Stimulated activated naive CD8-positive, alpha-beta T cell treated with anti-CD3 and anti-CD28 coated beads, Interleukin-15, amount 100 ng/mL, for 72 hours (primary cell): ENCODE measurements at regions not wholly inside any gene's neighbourhood (a gene's known extent, or its start where the extent isn't known, plus 50 kb on each side); places are given as distances from the start of the nearest gene placed in this dataset.
"Not testable (repeated sequence)": the region's sequence is repeated elsewhere in the genome, so short reads cannot be mapped to it uniquely, and the experiment has no call there.

Experiments used
- ATAC-seq: fragments of 150-1000 bp; cut with Tn5 transposase; 2 replicates; pipeline ENCODE4 v1.10.0; 2021; ENCODE audit warnings: mild to moderate bottlenecking, moderate library complexity
- DNase-seq, 2 donors: peaks; one replicate each; pipeline ENCODE4 v3.0.0; 2021 to 2022
- H3K27ac Mint-ChIP-seq, 2 donors: one replicate each; pipeline ENCODE4 v1.8.0; 2022; ENCODE audit warnings: mild to moderate bottlenecking in 2 of 2, mixed read lengths in 2 of 2, moderate library complexity in 2 of 2
- H3K27me3 Mint-ChIP-seq: one replicate; pipeline ENCODE4 v1.8.0; 2022; ENCODE audit warnings: mixed read lengths
- H3K4me1 Mint-ChIP-seq: one replicate; pipeline ENCODE4 v1.8.0; 2022; ENCODE audit warnings: mild to moderate bottlenecking, mixed read lengths
- H3K4me3 Mint-ChIP-seq, 2 donors: one replicate each; pipeline ENCODE4 v1.8.0; 2022; ENCODE audit warnings: mild to moderate bottlenecking in 2 of 2, mixed read lengths in 2 of 2, moderate library complexity in 1 of 2
- H3K9me3 Mint-ChIP-seq, 2 donors: one replicate each; pipeline ENCODE4 v1.8.0; 2022; ENCODE audit warnings: mixed read lengths in 2 of 2

DNA sequence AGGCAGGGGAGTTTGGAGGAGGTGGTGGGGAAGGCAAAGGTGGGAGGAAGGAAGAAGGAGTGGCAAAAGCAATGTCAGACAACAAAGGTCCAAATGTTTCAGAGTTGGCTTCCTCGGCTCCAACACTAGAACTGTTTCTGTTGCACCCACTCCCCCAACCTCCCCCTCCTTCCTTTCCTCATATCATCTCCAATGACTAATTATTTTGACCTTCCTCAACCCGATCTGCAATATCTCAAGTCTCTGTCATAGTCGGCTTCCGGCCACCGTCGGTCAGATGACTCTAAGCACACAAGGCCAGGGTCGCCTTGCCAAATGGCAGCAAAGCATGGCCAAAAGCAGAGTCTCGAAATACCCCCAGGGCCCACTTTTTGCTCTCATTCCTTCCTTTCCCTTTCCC, 637.0 kb upstream of the TBX3 start:
- no peak overlapping the region for H3K4me3 Mint-ChIP-seq
- H3K9me3 Mint-ChIP-seq = peaks cover 14 to 15% of the 10 kb centered on the region in 2 donors
- no peaks in the 10 kb centered on the region for H3K4me1 Mint-ChIP-seq
- no peak overlapping the region for H3K27ac Mint-ChIP-seq
- ATAC-seq (no peak), DNase-seq (no peak)
- H3K27me3 Mint-ChIP-seq = peaks cover 13% of the 10 kb centered on the region

DNA sequence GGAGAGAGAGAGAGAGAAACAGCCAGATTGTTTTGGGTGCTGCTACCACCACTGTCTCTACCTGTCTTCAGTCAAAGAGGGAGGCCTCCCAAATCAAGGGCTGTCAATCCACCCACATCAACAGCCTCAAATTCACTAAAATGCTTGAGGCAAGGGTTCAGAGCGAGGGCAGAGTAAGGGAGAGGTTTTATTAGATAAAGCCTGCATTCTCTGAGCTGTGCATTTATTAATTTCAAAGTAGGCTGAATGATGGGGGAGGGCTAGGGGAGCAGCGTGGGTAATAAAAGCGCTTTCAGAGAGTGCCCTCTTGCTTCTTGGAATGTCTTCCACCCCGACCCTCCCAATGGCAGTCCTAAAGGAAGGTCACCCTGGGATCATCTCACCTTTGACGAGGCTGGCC, 636.5 kb upstream of the TBX3 start:
- ATAC-seq = no peak
- no peak for DNase-seq
- H3K27me3 Mint-ChIP-seq = peaks cover 13% of the 10 kb centered on the region
- H3K27ac Mint-ChIP-seq = no peak overlapping the region
- H3K4me3 Mint-ChIP-seq = no peak overlapping the region
- no peaks in the 10 kb centered on the region for H3K4me1 Mint-ChIP-seq
- peaks cover 14 to 16% of the 10 kb centered on the region in 2 donors for H3K9me3 Mint-ChIP-seq

DNA sequence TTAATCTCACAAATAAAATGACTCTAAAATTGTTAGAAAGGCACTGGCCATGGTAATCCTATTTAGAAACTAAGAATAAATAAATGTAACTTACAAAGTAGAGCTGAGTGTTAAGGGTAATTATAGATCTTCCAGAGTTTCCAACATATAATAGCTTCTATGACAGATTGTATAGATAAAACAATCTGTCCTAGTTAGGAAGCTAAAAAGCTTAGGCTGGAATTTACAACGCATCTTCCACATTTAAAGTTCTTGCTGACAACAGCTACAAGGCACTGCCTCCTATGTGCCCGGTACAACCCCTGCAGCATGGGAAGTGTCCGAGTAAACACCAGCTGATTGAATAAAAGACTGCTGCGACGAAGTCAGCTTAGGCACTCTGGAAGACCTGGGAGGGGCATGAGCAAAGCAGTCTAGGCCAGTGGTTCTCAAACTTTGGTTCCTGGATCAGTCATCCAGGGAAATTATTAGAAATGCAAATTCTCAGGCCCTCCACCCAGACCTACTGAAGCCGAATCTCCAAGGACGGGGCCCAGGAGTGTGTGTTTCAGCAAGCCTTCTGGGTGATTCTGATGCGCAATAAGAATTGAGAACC, 635.6 kb upstream of the TBX3 start:
- peaks cover 14 to 16% of the 10 kb centered on the region in 2 donors for H3K9me3 Mint-ChIP-seq
- H3K4me3 Mint-ChIP-seq = no peak overlapping the region
- ATAC-seq (no peak), DNase-seq (no peak)
- H3K4me1 Mint-ChIP-seq = no peaks in the 10 kb centered on the region
- peaks cover 13% of the 10 kb centered on the region for H3K27me3 Mint-ChIP-seq
- H3K27ac Mint-ChIP-seq = no peak overlapping the region

DNA sequence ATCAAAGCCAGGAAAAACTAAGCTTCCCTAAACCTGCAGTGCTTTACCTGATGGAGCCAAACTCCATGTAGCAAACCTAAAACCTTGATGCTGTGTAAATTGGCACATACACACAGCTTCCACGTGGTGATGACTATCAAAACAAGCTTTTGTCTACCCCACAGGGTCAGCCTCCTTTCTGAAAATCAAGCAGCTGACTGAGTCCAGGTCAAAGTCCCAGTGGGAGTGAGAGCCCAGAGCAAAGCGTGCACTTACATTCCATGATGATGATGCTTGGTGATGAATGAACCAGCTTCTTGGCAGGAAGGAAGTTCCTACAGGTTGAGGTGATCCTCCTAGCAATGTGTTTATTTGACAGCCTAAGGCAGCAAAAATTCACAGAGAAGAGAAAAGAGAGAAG, 630.0 kb upstream of the TBX3 start:
- peaks cover 8% of the 10 kb centered on the region for H3K27me3 Mint-ChIP-seq
- no peak overlapping the region for H3K27ac Mint-ChIP-seq
- no peak for DNase-seq
- no peaks in the 10 kb centered on the region for H3K4me1 Mint-ChIP-seq
- no peak for ATAC-seq
- peaks cover 0 to 15% of the 10 kb centered on the region in 2 donors for H3K9me3 Mint-ChIP-seq
- H3K4me3 Mint-ChIP-seq = no peak overlapping the region

DNA sequence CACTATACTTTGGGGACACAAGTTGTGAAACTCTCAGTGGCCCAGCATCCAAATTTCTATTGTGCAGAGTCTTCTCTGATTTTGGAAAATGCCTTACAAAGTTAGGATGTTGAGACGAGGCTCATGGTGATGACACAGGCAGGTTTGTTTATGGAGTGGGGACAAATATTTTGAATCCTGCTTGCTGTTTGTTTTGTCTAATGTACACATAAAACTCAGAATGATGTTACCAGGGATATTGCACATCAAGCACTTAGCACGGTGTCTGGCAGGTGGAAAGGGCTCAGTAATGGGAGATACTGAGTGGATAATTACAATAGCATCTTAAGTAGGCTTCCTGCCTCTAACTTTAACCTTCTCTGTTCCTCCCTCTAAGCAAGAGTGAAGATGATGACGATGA, 628.9 kb upstream of the TBX3 start:
- no peak for ATAC-seq

DNA sequence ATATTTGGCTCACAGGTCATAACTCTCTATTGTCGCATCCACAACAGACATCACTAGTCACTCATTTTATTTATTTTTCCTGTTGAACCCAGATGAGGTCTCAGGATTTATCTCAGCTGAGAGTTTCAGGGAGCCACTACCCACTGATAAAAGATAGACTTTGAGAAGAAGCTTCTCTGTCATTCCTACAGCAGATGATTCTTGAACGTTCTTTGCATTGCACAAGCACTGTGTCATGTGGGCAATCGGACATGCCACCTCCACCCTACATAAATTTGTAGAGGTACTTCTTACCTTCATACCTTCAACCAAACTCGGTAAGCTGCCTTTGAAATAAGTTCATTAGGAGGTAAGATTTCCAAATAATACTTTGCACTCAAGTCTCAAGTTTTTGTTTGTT, 627.9 kb upstream of the TBX3 start:
- ATAC-seq (no peak), DNase-seq (no peak)
- H3K9me3 Mint-ChIP-seq = peaks cover 0 to 19% of the 10 kb centered on the region in 2 donors

More for the DNA sequence above, 628.9 kb upstream of the TBX3 start:
- Mint-ChIP-seq H3K9me3 (peaks cover 0 to 15% of the 10 kb centered on the region in 2 donors), H3K27me3 (peaks cover 8% of the 10 kb centered on the region), H3K27ac (no peak overlapping the region), H3K4me1 (no peaks in the 10 kb centered on the region), H3K4me3 (no peak overlapping the region)
- DNase-seq = no peak

DNA sequence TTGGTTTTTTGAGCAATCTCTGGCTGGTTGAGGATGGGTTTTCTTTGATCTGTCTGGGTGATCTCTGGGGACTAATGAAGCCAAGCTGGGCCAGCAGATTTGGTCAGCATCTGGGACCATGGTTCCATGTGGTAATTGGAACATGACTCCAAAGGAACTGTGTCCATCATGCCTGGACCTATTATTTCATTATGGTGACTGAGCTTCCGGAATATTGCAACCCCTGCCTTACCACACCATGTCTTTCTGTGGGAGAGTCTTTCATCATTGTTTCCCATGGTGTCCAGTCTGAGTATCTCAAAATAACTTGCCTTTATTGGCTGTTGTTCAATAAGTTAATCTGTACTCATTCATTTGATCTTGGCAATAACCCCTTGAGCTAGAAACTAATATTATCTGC, 624.9 kb upstream of the TBX3 start:
- Mint-ChIP-seq H3K4me3 (no peak overlapping the region), H3K9me3 (peaks cover 1 to 9% of the 10 kb centered on the region in 2 donors), H3K4me1 (no peaks in the 10 kb centered on the region), H3K27ac (no peak overlapping the region), H3K27me3 (peaks cover 8% of the 10 kb centered on the region)
- ATAC-seq = no peak
- DNase-seq = no peak

More for the DNA sequence above, 627.9 kb upstream of the TBX3 start:
- Mint-ChIP-seq H3K27ac (no peak overlapping the region), H3K4me3 (no peak overlapping the region), H3K27me3 (peaks cover 8% of the 10 kb centered on the region), H3K4me1 (no peaks in the 10 kb centered on the region)

DNA sequence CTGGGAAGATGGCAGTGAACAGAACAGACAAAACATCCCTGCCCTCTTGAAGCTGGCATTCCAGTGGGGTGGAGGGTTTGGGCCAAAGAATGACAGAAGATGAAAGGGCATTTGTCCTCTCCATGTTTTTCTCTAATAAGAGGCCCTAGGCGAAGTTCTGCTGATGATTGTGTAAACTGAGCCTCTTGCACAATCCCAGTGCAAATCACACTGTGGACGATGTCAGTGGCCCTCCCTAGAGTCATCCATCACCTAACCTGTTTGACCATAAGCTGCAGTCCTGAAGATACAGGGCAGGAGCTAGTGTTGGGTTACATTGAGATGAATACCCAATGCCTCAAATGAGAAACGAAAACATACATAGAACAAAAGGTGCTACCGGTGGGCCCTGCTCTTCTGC, 622.4 kb upstream of the TBX3 start:
- Mint-ChIP-seq H3K27ac (no peak overlapping the region), H3K27me3 (peaks cover 8% of the 10 kb centered on the region), H3K9me3 (peaks cover 9 to 12% of the 10 kb centered on the region in 2 donors), H3K4me3 (no peak overlapping the region), H3K4me1 (no peaks in the 10 kb centered on the region)
- DNase-seq = no peak
- ATAC-seq = no peak

DNA sequence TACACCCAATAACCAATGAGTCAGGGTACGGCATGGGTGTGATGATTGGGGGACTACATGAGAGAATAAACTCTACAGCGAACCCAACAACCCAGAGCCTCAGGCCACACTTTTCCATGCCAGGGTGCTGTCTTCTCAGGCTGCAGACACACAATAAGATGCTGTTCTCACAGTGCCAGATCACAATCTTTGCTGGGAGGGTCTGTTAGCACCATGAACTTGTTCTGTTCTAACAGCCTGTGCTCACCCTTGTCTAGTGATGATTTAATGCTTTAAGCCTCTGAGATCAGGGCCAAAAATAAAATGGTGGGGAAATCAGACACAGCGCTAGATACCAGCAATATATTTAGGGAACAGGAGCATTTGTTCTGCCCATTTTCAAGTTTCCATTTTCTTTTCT, 621.9 kb upstream of the TBX3 start:
- ATAC-seq (no peak), DNase-seq (no peak)
- no peaks in the 10 kb centered on the region for H3K4me1 Mint-ChIP-seq
- peaks cover 3% of the 10 kb centered on the region for H3K27me3 Mint-ChIP-seq
- H3K9me3 Mint-ChIP-seq = peaks cover 6 to 13% of the 10 kb centered on the region in 2 donors
- H3K27ac Mint-ChIP-seq = no peak overlapping the region
- no peak overlapping the region for H3K4me3 Mint-ChIP-seq

DNA sequence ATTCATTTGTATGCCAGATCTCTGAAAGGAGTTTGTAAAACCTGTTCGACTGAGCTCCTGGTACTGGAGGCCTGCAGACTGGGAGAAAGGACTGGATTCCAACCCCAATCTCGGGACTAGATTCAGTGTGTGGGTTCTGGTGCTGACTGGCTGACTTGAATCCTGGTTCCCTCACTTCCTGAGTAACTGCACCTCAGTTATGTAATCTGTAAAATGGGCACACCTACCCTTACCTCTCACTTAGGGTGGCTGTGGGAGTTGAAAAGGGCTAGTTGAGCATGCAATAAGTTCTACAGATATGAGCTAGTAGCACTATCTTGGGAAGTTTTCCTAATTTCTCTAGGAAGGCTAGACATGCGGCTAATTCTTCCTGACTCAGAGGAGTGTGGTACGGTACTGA, 621.3 kb upstream of the TBX3 start:
- Mint-ChIP-seq H3K9me3 (peaks cover 4 to 13% of the 10 kb centered on the region in 2 donors), H3K4me3 (no peak overlapping the region)

DNA sequence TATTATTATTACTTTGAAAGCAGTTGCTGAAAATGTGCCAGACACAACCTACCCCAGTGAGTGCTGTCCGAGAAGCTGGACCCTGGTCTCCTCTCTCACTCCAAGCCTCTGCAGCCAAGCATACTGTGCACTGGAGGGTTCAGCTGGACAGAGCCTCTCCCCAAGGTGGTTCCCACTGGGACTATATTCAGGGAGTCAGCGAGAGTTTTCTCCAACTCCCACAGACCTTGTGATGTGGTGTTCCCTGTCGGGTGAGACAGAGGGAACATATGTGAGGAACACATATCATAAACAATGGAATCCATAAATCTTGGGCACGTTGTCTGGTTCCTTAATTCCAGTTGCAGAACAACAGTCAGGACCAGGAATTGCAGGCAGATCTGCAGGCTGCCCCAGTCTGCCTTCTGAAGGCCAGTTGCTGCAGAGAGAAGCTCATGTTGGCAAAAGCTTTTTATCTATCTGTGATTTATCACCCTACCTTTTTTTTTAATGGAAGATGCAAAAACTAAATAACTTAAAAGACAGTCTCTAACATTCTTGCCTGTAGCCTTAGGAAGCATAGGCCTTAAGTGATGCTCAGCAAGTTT, 619.8 kb upstream of the TBX3 start:
- Mint-ChIP-seq H3K27ac (no peak overlapping the region), H3K27me3 (no peaks in the 10 kb centered on the region), H3K4me3 (no peak overlapping the region), H3K4me1 (no peaks in the 10 kb centered on the region), H3K9me3 (peaks cover 4 to 13% of the 10 kb centered on the region in 2 donors)
- no peak for ATAC-seq
- DNase-seq = no peak

More for the DNA sequence above, 621.3 kb upstream of the TBX3 start:
- H3K4me1 Mint-ChIP-seq = no peaks in the 10 kb centered on the region
- no peak overlapping the region for H3K27ac Mint-ChIP-seq
- ATAC-seq (no peak), DNase-seq (no peak)
- H3K27me3 Mint-ChIP-seq = no peaks in the 10 kb centered on the region

DNA sequence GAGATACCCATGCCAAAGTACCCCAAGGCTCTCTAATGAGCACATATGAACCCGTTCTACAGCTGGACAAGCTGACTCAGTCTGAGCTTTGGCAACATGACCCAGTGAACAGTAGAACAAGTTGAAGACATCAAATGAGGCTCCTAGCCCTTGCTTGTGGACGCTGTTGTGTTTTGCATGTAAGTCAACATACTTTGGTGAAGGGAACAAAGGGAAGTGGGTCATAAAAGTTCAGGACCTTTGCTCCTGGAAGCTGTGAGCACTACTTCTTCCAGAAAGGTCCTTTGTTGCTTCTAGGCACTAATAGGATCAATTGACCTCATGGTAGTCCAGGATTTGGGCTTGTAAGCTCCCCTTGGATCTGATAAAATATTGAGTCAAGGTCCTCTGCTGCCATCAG, 613.5 kb upstream of the TBX3 start:
- no peaks in the 10 kb centered on the region for H3K27me3 Mint-ChIP-seq
- DNase-seq (no peak), ATAC-seq (no peak)
- H3K9me3 Mint-ChIP-seq = peaks cover 9 to 14% of the 10 kb centered on the region in 2 donors
- H3K27ac Mint-ChIP-seq = no peak overlapping the region
- H3K4me3 Mint-ChIP-seq = no peak overlapping the region
- no peaks in the 10 kb centered on the region for H3K4me1 Mint-ChIP-seq

DNA sequence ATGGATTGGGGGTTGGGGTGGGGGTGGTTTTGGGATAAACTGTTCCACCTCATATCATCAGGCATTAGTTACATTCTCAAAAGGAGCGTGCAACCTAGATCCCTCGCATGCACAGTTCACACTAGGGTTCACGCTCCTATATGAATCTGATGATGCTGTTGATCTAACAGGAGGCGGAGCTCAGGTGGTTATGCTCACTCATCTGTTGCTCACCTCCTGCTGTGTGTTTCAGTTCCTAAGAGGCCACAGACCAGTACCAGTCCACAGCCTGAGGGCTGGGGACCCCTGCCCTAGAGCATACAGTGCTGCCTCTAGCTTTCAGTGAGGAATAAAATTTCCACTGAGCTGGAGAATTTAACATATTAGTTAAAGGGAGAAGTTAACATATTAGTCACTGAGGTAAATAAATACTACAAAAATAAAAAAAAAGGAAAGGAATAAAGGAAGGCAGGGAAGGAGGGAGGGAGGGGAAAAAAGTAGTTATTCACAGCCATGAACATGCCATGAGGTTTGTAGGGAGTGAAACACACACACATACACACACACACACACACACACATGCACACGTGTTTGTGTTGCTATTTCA, 612.7 kb upstream of the TBX3 start:
- DNase-seq = no peak
- no peak overlapping the region for H3K4me3 Mint-ChIP-seq
- peaks cover 9 to 11% of the 10 kb centered on the region in 2 donors for H3K9me3 Mint-ChIP-seq
- no peak overlapping the region for H3K27ac Mint-ChIP-seq
- no peaks in the 10 kb centered on the region for H3K4me1 Mint-ChIP-seq
- H3K27me3 Mint-ChIP-seq = no peaks in the 10 kb centered on the region
- no peak for ATAC-seq

DNA sequence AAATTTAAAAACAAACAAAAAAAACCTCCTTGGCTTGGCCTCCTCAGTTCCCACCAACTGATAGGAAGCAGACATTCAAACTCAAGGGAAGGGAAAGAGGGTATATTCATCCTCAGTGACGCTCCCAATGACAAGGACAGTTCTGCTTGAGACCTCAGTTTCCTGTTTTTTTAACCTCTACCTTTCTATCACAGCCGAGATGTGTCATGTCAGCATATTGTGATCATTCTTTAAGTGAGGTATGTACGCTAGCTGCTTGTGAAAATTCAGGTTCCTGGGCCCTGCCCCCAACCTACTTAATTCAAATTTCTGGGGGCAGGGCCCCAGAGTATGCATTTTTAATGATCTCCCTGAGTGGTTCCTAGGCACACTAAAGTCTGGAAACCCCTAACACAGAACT, 611.9 kb upstream of the TBX3 start:
- ATAC-seq (no peak), DNase-seq (no peak)
- Mint-ChIP-seq H3K4me1 (no peaks in the 10 kb centered on the region), H3K27me3 (no peaks in the 10 kb centered on the region), H3K4me3 (no peak overlapping the region), H3K27ac (no peak overlapping the region), H3K9me3 (peaks cover 7 to 9% of the 10 kb centered on the region in 2 donors)

DNA sequence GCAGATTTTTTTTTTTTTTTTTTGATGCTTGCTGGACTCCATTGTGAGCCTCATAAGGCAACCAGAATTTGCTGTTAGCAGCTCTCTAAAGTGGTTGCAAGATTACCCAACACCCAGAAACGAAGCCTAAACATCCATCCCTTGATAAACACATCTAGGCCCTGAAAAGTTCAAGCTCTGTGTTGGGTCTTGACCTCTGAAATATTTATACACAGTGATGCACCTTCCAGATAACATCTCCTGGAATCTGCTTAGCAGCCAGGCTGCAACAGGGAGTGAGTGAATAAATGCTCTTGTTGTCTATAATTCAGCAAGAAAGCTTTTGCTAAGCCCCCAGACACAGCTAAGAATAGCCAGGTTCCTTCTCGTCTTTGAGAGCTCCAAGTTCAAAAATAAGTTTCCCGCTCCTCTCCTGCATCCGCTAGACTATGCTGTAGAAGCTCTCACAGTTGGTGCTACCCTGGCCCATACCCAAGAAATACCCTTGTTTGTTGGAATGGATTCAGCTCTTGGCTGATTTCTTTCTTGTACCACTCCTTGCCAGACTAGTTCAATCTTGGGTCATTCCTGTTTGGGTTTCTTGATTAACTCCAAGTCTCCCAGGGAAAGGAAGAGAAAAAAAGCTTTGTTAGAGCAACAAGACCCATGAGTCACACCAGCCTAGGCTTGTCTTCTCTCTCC, 610.6 kb upstream of the TBX3 start:
- H3K9me3 Mint-ChIP-seq = peaks cover 7 to 9% of the 10 kb centered on the region in 2 donors
- DNase-seq = no peak
- H3K27me3 Mint-ChIP-seq = no peaks in the 10 kb centered on the region
- ATAC-seq = no peak
- H3K4me1 Mint-ChIP-seq = no peaks in the 10 kb centered on the region
- no peak overlapping the region for H3K4me3 Mint-ChIP-seq
- no peak overlapping the region for H3K27ac Mint-ChIP-seq

DNA sequence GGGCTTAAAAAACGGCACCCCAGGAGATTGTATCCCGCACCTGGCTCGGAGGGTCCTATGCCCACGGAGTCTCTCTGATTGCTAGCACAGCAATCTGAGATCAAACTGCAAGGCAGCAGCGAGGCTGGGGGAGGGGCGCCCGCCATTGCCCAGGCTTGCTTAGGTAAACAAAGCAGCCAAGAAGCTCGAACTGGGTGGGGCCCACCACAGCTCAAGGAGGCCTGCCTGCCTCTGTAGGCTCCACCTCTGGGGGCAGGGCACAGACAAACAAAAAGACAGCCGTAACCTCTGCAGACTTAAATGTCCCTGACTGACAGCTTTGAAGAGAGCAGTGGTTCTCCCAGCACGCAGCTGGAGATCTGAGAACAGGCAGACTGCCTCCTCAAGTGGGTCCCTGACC, 601.5 kb upstream of the TBX3 start:
- ATAC-seq, H3K4me1 Mint-ChIP-seq, H3K4me3 Mint-ChIP-seq, H3K27me3 Mint-ChIP-seq, H3K27ac Mint-ChIP-seq, H3K9me3 Mint-ChIP-seq, DNase-seq: not testable (repeated sequence)
